Kidney glomerular epithelial cell (primary cell): ENCODE measurements at regions not wholly inside any gene's neighbourhood (a gene's known extent, or its start where the extent isn't known, plus 50 kb on each side); places are given as distances from the start of the nearest gene placed in this dataset.
A peak's percentile ranks its signal among the peaks of the same experiment; 100 is the strongest.

Experiments
- DNase-seq: peaks from one replicate; lab custom pipeline; 2025; lab: John Stamatoyannopoulos, UW

DNA sequence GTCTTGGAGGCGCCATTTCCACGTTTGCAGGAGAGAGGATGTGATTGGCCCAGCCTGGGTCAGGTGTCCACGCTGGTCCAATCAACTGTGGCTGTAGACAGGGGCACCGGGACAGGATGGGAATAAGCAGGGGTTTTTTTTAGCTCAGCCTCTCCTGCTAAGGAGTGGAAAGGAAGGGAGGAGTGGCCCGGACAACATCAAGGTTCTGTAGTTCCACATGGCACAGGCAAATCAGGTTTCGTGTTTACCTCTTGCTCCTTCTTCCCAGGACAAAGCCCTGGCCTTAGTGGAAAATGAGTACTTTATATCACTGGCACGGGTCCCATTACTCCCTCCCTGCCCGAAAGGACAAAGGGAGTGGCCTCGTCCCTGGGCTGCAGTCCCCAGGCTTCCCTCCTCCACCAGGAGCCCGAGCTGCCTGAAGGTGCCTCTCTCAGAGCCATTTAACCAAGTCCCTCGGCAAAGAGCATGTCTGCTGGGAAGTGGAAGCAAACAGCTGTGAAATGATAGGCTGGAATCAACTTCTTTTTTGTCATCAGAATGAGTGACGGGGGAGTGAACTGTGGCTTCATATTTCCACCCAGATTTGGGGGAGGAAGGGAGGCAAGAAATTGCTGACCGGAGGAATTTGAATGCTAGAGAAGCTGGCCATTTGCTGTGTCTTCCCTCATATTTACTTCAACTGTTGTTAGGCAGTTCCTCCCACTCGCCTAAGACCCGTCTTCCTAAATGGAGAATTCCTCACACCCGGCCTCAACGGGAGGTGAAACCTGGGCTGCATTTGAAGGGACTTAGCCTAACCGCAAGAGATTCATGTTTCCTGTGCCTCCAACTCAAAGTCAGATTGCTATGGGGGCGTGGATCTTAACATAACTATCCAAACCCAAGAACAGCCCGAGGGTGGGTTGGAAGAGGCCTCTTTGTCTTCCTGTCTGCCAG lies 84.9 kb upstream of the SLC44A3 start:
- peak; percentile 90 for DNase-seq

GRCh38 chr1:94731891-94732290 lies 88.3 kb upstream of the SLC44A3 start:
- DNase-seq = no peak

GRCh38 chr1:94730450-94730849 lies 89.7 kb upstream of the SLC44A3 start:
- no peak for DNase-seq

- DNase-seq = peak; percentile 16
These were observed 90.9 kb upstream of the SLC44A3 start for GRCh38 chr1:94729267-94729666.

DNA sequence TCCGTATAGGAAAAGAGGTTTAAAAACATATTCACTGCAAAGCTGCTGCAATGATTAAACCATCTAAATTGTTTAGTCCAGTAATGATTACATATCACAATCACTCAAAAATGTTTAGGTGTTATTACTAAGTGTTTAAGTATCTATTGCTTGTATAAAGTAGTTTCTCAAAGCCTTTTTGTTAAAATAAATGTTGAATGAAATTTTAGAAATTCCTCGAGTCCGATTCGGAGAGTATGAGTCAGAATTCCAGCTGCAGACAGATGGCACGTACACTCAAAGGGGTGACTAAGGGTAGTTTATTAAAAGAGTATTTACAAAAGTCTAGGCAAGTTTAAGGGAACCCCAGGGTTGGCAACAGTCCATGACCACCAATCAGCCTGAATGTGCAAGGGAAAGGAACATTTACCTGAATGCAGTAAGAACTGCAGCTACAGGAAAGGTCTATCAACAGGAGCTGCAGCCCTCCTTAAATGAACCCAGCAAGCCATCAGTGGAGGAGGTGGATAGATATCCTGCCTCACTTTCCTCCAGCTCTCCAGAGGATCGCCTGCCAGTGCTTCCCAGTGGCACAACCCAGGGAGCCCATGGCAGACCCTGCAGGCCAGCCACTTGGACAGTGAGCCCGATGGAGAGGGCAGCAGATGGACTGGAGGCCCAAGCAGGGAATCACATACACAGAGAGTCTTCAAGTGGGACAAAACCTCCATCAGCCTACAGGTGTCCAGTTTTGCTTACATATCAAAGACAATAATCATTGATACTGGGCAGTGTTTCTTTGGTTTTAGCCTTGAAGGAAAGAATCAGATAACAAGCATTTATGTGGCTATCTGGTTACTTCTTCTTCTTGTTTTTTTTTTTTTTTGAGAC lies 92.1 kb upstream of the SLC44A3 start:
- DNase-seq = peak; percentile 80

DNA sequence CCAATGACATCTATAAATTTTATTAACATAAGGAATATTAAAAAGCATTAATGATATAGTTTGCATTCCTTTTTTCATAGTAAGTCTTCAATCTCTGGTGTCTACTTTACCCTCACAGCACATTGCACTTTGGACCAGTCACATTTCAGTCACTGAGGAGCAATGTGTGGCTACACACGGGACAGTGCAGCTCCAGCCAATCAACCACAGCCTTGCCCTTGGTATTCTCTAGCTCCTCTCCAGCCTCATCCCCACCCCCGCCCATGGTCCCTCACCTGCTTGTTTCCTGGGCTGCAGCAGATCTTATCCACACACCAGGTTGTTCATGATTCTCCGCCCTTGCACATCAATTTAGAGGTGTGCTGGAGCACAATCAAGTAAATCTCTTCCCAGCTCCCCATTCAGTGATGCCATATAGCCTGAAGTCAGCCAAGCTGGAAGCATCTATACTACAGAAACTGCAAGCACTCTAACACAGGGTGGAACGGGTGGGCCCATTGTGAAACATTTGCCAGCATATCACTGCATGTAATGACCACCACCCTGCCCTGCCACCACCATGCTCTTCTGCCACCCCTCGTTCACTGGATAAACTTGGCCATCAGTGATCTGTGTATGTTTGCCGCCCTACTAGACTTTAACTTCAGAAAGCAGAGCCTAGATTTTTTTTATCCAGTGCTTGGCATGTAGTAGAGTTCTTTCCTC lies 93.0 kb upstream of the SLC44A3 start:
- DNase-seq = no peak

DNA sequence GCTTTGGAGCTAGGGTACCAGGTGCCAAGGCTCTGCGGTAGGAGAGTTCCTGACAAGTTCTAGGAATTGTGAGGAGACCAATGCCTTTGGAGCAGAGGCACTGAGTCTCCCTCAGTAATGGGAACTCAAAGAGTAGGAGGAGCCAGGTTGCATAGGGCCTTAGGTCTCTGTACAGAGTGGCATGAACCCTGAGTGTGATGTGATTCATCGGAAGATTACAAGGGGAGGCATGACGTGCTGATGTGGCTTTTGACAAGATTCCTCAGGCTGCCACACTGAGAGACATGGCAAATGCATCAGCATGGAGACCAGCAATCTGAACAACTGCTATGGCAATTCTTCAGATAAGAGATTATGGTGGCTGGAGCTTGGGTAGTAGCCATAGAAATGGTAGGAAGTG lies 94.6 kb upstream of the SLC44A3 start:
- no peak for DNase-seq

GRCh38 chr1:94723894-94724293 lies 96.3 kb upstream of the SLC44A3 start:
- DNase-seq = no peak

- DNase-seq = no peak
These were observed 96.7 kb upstream of the SLC44A3 start for GRCh38 chr1:94723463-94723862.

- DNase-seq = no peak
These were observed 98.0 kb upstream of the SLC44A3 start for GRCh38 chr1:94722181-94722580.

DNA sequence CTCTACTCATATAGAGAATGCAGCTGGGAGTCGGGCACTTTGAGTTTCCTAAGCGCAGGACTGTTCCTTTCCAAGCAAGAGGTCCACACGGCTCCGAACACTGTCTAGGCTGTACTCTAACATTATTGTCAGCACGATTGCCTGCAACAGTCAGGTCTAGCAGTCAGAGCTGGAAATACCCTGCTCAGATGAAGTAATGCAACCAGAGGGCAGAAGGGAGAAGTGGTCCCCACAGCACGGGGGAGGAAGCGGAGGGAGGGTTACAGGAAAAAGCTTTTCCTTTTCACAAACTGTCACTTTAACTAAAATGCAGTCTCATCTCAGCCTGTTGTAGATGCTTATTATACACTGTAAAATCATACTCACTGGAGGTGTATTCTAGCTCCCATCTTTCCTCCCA lies 98.9 kb upstream of the SLC44A3 start:
- DNase-seq = no peak

DNA sequence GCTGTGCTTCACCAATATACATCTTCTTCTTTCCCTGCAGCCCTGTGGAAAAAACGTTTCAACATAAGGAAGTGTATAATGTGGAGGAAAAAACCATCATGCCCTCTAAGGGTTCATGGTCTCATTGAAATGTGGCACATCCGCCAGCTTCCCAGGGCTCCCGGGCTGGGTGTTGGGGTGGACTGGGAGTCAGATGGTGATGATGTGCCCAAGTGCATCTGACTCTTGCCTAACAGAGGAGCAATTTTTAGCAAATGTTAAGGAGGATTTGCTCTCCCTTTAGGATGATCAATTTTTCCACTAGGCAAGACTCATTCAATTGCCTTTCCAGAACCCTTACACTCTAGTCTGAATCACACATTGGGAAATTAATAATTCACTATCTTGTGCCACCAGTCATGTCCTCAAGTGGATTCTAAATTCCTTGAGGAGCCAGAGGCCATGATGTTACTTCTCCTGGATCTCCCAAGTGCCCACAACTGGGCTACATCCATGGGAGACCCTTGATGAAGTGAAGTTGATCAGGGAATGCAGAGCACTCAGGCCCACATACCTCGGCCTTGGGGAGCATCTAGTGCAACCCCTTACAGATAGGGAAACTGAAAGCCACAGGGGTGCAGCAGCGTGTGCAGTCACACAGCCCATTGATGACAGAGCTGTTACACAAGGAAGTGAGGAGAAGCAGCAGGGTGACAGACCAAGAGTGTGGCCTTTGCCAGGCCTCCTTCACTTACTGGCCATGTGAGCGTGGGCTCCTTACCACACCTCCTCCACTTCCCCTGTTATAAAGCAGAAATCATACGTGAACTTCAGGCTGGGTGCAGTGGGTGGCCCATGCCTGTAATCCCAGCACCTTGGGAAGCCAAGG lies 100.0 kb upstream of the SLC44A3 start:
- DNase-seq = no peak

DNA sequence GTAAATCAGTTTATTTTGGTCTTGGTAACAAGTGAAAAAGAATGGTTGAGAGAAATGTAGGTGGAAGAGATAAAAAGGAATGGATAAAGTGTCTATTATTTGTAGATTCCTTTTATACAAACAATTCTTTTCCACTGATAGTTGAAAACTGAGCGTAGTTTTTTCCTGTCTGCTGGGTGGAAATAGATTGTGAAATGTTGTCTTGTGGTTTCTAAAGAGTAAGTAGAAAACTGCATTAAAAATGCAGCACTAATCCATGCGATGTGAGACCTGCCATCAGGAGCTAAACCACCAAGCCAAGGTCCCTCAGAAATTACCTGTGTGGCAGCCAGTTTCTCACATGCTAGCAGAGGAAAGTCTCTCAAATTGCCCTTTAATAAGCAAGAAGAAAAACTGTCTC lies 103.2 kb upstream of the SLC44A3 start:
- DNase-seq = no peak

GRCh38 chr1:94715321-94715720 lies 104.8 kb upstream of the SLC44A3 start:
- no peak for DNase-seq

DNA sequence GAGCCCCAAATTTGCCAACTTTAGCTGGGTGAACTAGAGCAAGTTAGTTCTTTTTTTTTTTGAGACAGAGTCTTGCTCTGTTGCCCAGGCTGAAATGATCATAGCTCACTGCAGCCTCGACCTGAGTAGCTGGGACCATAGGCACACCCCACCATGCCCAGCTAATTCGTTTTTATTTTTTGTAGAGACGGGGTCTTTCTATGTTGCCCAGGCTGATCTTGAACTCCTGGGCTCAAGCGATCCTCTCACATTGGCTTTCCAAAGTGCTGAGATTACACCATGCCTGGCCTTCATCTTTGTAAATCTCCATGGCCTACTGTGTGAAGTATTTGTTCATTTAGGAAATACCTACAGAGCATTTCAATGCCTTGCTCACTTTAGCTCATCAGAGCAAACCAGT lies 105.6 kb upstream of the SLC44A3 start:
- no peak for DNase-seq

- no peak for DNase-seq
These were observed 106.0 kb upstream of the SLC44A3 start for GRCh38 chr1:94714152-94714551.

- DNase-seq = peak; percentile 72
These were observed 106.5 kb upstream of the SLC44A3 start for GRCh38 chr1:94713472-94714141.

GRCh38 chr1:94709891-94710581 lies 110.1 kb upstream of the SLC44A3 start:
- DNase-seq = peak; percentile 9

DNA sequence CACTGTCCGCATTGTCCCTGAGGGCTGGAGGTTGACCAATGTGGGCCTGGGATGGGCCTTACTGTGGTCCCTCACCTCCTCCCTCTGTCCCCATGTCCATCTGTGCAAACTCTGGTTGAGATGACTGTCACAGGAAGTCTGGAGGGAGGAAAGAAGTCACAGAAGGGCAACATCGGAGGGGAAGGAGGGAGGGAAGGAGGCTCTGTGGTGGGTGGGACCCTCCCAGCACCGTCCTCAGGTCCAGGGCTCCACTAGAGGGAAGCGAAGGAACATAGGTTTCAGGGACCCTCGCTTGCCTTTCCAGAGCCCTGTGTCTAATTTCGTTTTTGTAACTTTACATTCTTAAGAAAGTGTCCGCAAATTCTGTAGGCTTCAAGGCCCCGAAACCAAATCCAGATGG lies 111.3 kb upstream of the SLC44A3 start:
- DNase-seq = no peak

- DNase-seq = peak; percentile 10
These were observed 111.9 kb upstream of the SLC44A3 start for GRCh38 chr1:94708299-94708685.
